GOT3 (cell line): ENCODE measurements at regions not wholly inside any gene's neighbourhood (a gene's known extent, or its start where the extent isn't known, plus 50 kb on each side); places are given as distances from the start of the nearest gene placed in this dataset.
"Not testable (repeated sequence)": the region's sequence is repeated elsewhere in the genome, so short reads cannot be mapped to it uniquely, and the experiment has no call there.

Source experiments
- DNase-seq: peaks from one replicate; lab custom pipeline; 2025; ENCODE audit warnings: mixed read lengths; lab: John Stamatoyannopoulos, UW

DNA sequence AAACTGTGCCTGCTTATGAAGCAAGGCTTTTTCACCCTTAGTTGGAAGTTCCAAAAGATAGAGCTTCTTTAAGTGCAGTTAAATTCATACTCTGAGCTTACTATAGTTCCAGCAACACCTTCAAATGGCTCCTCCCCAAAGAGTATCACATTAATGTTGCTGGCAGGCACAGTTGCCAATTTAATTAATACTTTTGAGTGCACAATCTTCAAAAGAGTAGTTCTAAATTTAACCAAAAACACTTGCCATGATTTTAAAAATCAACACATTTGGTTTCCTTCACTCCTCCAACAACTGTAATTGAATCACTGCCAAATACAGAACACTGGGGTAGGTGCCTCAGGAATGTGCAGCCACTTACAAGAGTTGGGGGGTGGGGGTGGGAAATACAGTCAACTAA, 150.6 kb upstream of the UBE2E3 start:
- DNase-seq: no peak

DNA sequence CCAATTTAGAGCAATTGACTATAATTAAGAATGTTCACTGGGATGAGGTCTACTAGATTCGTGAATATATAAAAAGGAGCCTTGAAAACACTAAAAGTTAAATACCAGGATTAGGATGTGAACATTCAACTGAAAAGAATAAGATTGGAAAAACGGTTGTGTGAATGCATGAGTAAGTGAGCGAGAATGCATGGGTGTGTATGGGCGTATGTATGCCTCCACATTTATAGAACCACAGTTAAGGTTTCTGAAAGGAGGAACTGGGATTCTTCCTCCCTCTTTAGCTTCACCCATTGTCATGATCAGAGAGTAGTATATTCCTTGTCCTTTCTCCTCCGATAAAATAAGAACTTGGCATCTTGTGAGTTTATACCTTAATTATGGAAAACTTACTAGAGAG, 151.1 kb upstream of the UBE2E3 start:
- no peak for DNase-seq

DNA sequence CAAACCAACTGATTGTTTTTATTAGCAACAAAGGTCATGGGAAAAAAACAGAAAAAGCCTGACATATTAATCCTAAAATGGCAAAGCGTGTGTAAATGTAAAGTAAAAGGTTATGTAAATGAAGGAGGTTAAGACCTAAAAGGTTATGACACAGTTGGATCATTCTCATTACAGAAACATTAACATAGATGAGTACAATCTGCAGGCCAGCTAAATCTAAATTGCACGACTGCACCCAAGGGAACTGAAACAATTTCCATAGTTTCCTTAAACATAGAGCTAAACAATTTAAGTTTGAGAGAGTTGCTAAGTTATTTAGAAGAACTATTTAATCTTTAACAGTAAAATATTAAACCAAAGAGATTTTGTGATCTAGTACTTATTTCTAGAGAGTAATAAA, 151.6 kb upstream of the UBE2E3 start:
- no peak for DNase-seq

DNA sequence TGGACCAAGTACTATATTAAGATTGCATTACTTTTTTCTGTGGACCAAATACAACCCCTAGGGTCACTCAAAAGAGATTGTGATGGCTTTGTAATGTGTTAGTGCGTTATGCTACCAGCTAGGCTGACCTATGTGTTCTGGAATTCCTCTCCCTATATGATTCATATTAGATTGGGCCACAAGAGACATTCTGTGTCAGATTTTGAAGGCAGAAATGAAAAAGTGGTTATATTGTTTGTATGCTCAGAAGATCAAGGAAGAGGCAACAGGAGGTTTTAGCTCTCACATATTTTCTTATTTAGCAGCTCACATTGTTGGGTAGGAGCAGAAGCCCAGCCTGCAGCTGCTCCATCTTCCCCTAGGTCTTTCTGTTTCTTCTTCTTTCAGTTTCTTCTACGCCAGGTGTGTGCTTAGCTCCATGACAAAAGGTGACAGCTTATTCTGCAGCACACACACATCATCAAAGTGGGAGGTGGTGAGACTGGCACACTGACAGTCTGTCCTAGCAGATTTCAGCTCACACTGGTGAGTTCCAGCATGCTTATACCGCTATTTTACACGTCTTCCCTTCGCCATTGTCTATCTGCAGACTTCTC, 156.8 kb upstream of the UBE2E3 start:
- no peak for DNase-seq

DNA sequence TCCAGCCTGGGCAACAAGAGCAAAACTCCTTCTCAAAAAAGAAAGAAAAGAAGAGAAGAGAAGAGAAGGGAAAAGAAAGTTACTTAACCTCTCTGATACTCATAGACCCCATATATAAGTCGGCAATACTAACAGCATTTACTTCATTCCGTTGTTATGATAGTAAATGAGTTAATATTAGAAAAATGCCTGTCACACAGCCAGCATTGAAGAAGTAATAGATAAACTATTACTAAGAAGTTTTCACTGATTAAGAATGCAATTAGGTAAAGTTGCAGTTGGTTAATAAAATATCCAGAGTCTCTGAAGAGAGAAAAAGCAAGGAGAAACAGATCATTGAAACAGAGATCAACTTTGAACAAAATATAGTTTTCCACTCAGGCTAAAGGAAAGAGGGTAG, 161.3 kb upstream of the UBE2E3 start:
- no peak for DNase-seq

DNA sequence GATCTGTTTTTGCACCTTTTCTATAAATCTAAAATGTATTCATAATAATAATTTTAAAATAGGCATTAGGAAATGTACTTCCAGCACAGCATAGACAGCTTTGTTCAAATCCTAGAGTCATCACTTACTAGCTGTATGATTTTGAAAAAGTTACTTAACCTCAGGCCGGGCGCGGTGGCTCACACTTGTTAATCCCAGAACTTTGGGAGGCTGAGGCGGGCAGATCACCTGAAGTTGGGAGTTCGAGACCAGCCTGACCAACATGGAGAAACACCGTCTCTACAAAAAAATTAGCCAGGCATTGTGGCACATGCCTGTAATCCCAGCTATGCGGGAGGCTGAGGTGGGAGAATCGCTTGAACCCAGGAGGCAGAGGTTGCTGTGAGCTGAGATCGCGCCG, 161.7 kb upstream of the UBE2E3 start:
- not testable (repeated sequence) for DNase-seq

DNA sequence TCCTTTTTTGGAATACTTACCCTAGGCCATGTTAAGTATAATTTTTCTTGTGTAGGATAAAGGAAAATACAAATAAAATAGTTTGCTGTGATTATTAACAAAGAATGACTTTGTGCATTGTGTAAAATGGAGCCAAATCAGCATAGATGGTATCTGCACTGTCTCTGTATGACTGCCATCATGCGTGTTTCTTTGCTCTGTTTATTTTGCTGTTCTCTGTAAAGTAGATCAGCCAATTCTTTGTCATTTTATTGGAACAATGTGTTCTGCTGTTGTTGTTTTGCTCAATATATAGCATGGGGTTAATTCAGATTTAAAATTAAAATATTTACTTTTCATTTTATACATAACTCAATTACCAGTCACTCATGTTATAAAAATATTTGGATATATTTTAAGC, 181.3 kb upstream of the UBE2E3 start:
- DNase-seq: no peak

DNA sequence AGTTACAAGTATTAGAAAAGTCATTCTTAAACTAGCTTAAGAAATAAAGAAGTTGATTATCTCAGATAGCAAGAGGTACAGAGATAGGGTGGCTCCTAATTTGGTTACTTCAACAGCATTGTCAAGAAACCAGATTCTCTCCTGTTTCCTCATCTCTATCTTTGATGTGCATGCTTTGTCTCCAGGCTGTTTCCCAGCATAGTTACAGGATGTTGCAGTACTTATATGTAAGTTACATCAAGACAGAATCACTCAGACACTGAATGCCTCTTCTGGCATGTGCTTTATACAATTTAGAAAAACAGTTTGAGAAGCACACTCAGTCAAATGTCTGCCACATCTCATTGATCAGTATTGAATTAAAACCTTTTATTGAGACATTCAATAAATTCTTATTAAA, 189.5 kb upstream of the UBE2E3 start:
- DNase-seq: no peak

DNA sequence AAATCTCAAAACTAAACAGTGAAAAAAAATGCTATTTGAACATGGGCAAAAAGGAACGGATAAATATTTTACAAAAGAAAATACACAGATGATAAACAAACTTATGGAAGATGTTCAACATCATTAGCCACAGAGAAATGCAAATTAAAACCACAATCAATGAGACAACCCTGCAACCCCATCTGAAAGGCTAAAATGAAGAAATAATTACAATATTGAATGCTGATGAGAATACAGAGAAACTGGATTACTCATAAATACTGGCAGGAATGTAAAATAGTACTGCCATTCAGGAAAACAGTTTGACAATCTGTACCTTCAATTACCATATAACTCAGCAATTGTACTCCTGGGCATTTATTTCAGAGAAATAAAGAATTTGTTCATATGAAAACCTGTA, 193.1 kb upstream of the UBE2E3 start:
- no peak for DNase-seq

DNA sequence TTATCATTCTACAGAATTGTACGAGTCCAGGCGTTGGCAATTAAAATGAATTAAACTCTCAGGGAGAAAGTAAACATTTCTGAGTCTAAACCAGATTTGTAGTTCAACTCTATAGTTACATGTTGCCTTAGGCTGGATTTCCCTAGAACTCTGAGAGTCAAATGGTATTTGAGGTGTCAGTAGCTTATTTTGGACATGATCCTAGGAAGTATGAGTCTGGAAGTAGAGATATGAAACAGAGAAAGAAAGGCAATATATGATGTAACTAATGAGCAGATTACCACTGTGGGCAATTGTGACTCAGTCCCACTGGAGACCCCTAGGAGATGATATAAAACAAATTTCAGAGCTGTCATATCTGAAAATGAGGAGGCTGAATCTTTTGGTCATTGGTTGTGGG, 199.1 kb upstream of the UBE2E3 start:
- no peak for DNase-seq

DNA sequence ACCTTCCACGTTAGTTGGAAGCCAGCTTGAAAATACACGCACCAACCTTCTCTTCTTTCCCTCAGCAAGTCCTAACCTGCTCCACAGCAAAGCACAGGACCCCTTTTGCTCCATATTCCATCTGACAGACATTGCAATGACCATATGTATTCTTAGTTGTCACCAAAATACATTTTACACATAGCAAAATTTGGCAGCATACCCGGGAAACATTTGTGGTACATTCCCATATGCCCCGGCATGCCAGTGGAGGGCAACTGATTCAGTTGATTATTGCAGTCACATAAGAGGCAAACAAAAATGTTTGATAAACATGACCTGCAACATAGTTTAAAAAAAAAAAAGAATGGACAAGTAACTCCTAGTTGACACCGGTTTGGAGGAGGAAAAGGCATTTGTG, 202.1 kb upstream of the UBE2E3 start:
- DNase-seq: no peak

DNA sequence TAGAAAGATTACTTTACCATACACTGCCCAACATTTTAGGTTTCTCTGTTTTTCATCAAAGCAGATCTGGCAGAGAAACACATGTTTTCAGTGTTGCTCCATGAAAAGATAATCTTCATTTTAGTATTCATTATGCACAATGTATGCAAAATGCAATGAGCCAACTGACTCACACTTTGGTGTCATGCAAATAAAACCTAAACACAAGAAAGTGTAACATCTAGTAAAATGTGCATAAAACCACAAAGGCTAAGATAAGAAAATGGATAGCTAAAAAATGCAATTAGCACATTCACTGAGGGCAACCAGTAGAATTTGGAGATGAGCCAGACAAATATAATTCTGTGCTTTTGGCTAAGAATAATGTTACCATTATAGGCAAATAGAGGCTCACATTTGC, 203.5 kb upstream of the UBE2E3 start:
- DNase-seq: no peak

DNA sequence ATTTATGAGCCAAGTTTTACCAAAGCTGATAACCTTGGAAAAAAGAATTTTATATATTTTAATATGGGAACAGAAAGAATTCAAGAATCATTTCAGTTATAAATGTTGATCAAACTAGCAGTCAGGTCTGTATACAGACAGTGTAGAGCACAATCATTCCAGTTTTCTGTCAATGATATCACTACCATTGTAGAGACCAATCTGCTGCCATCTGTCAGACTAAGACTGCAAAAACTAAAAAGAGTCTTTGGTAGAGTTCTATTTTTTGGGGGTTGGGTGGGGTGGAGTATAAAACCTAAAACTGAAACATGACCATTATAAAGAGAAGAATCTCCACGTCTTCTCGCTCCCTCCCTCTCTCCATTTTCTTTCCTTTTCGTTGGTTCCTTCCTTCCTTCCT, 204.7 kb upstream of the UBE2E3 start:
- DNase-seq: no peak

DNA sequence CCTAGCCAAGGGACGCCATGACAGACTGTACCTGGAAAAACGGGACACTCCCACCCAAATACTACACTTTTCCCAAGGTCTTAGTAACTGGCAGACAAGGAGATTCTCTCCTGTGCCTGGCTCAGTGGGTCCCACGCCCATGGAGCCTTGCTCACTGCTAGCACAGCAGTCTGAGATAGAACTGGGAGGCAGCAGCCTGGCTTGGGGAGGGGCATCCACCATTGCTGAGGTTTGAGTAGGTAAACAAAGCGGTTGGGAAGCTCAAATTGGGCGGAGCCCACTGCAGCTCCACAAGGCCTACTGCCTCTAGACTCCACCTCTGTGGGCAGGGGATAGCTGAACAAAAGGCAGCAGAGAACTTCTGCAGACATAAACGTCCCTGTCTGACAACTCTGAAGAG, 215.1 kb upstream of the UBE2E3 start:
- DNase-seq: not testable (repeated sequence)

DNA sequence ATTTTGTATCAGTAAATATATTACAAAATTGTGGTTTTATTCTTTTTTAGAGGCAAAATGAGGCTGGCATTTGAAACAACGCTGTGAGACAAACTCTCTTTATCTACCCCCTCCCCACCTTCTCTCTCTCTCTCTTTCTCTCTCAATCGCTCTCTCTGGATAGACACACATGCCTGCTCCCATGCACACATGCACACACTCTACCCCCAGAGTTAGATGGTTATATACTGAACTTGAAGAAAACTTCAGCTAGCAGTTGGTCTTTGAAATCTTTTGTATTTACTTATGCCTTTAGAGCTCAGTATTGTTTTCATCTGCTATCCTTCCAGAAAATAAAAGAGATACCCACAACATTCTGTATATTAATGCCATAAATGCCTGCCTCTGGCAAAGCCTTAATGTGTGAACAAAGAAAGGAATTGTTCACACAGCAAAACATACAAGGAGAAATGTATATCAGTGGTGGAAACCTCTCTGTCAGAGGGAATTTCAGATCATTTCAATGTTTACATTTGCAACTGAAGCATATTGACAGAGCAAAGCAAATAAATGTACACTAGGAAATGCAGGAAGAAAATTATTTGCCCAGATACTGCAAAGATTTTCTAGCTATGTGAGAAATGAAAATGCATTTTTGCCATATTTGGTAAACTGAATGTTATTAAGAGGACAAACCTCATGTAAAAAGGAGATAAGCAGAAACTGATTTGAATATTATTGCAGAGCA, 217.0 kb upstream of the UBE2E3 start:
- no peak for DNase-seq

DNA sequence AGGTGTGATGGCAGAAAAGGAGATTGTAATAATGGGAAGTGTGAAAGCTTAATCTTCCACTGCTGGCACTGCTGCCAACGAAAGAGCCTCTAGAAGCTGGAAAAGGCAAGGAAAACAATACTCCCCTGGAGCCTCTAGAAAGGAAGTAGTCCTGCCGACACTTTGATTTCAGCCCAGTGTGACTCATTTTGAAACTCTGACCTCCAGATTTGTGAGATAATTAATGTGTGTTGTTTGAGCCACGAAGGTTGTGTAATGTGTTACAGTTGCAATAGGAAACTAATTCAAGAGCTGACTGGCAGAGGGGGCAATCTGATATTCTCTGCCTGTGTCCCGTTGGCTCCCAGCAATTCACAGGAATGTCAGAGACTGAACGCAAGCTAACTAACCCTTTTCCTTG, 219.2 kb upstream of the UBE2E3 start:
- DNase-seq: no peak

DNA sequence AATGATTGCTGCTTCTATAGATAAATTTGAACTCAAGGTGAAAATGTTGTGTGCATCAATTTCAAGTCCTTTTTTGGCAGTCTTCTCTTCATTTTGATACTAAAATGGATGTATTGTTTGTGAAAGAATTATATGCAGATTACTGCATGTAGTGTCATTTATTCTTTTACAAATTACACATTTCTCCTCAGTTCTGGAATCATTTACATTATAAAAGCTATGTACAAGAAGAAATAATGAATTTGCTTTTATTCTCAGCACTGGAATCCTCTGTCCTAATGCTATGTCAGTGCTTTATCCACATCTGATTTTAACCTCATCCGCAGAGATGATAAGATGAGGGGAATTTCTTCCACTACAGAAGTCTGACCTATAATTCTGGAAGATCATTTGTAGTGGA, 220.8 kb upstream of the UBE2E3 start:
- no peak for DNase-seq

DNA sequence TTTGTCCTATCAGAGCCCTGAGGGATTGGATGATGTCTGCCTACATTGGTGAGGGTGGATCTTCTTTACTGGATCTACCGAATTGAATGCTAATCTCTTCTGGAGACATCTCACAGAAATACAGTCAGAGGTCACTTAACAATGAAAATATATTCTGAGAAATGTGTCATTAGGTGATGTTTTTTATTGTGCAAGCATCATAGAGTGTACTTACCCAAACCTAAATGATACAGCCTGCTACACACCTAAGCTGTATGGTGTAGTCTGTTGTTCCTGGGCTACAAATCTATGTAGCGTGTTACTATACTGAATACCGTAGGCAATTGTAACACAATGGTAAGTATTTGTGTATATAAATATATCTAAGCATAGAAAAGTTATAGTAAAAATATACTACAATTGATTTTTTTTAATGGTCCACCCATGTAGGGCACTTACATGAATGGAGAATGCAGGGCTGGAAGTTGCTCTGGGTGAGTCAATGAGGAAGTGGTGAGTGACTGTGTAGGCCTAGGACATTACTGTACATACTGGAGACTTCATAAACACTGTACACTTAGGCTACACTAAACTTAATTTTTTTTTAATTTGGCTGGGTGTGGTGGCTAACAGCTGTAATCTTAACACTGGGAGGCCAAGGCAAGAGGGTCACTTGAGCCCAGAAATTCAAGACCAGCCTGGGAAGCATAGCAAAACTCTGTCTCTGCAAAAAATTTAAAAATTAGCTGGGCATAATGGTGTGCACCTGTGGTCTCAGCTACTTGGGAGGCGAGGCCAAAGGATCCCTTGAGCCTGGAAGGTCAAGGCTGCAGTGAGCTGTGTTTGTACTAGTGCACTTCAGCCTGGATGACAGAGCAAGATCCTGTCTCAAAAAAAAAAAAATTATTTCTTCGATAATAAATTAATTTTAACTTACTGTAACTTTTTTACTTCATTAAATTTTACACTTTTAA, 226.3 kb upstream of the UBE2E3 start:
- no peak for DNase-seq

DNA sequence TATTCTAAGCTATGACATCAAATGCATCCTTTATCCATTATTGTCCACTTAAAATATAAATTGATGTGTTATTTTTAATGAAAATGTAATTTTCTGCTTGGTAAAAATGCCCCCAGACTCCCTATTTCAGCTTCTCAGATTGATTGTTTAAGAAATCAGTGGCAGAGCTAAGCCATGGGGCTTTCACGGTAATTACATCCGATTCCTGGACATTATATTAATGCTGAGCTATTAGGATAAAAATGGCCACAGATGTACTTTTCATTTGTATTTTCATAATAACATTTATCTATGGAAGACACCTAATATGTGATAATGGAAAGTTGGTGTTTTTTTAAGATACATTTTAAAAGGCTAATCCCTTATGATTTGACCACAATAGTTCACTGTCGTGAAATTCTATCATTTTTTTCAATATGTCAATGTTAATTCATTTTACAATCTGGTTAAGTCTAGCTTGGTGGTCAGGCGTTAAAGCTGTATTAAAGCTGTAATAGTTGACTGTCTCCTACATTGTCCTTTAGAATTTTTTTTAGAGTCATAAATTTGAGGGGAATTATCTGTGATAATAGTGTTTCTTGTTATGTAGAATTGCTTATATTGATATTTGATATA, 229.0 kb upstream of the UBE2E3 start:
- no peak for DNase-seq

DNA sequence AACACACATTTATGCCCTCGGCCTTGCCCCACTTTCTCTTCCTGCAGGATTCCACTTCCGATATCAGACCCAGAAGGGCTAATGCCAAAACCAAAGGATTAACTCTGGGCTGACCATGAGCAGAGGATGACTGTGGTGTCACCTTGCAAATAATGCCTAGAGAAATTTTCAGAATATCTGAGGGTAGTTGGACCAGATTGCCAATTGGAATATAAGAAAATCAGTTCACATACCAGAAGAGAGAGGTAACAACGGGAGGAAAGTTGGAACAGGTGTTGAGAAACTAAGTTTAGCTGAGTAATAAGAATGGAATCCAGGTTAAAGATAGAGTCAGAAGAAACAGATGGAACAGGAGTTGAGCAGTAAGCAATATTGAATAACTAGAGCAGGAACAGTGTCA, 232.7 kb upstream of the UBE2E3 start:
- DNase-seq: no peak

DNA sequence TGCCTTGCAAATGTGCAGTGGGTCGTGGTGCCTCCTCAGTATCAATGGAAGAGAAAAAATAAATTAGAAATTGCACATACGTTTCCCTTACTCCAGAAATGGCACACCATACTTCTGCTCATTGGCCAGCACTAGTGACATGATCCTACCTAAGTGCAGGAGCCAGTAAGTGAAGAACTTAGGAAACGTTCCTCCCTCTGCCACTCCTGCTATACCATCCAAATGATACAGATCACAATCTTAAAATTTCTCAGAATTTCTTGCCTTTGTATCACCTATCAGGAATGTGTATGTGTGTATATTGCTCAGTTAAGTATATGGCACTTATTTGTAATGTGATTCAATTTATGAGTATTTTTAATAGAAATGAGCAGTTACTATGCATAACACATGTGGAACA, 237.0 kb upstream of the UBE2E3 start:
- no peak for DNase-seq

DNA sequence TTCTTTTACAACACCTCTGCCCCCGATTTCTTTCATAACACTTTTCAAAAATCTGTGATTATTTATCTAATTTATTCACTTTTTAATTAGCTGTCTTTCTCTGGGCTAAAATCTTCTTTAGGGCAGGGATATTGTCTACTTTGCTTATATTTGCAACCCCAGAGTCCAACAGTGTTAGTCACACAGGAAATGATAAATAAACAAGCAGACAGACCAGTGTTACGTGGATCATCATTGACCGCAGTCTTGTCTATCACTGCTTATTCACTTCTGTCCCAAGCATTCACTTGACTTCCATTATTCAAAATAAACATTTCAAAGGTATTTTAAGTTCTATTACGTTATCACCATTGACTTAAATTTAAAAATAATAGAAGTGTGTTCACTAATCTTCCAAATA, 237.6 kb upstream of the UBE2E3 start:
- DNase-seq: no peak

DNA sequence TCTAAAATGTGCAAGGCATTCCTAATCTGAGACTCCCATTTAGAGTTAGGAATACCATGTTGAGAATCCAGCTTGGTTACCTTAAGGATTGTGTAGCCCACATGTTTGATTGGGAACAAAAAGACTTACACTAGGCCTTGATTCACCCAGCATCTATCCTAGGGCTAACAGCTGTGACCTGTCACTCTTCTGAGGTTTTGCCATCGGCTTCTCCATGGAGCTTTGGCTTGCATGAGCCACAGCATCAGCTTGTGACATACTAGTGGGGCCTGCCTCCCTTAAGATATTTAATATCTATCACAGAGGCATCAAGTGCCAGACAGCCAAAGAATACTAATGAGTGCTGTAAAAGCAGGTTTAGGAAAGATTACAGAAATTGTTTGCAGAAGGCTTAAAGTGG, 241.3 kb upstream of the UBE2E3 start:
- DNase-seq: no peak
